ENCODE measurements at regions not wholly inside any gene's neighbourhood (a gene's known extent, or its start where the extent isn't known, plus 50 kb on each side); places are given as distances from the start of the nearest gene placed in this dataset.

- no peak for TF ChIP-seq RFX5 (IDR thresholded peaks at IDR 0.05)
- no peak for TF ChIP-seq TFCP2L1 (CRISPR knock-in tag; IDR thresholded peaks at IDR 0.05)
- TF ChIP-seq ELK1 (IDR thresholded peaks at IDR 0.05; ENCODE audit: low read depth, low read length) = no peak
- TF ChIP-seq HOXB13 (CRISPR knock-in tag; IDR thresholded peaks at IDR 0.05; ENCODE audit: low read depth) = no peak
- TF ChIP-seq CTCF (IDR thresholded peaks at IDR 0.05) = no peak
- TF ChIP-seq, protein P1, sequence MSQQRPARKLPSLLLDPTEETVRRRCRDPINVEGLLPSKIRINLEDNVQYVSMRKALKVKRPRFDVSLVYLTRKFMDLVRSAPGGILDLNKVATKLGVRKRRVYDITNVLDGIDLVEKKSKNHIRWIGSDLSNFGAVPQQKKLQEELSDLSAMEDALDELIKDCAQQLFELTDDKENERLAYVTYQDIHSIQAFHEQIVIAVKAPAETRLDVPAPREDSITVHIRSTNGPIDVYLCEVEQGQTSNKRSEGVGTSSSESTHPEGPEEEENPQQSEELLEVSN (IDR thresholded peaks at IDR 0.05; ENCODE audit: borderline replicate concordance, low read depth) = no peak
- TF ChIP-seq CBX2 (IDR thresholded peaks at IDR 0.05; ENCODE audit: borderline replicate concordance, low read depth) = no peak
- no peak for TF ChIP-seq RCOR1 (IDR thresholded peaks at IDR 0.05; ENCODE audit: low read depth, low read length)
- TF ChIP-seq CBX8 (IDR thresholded peaks at IDR 0.05) = no peak
- TF ChIP-seq, protein P2, sequence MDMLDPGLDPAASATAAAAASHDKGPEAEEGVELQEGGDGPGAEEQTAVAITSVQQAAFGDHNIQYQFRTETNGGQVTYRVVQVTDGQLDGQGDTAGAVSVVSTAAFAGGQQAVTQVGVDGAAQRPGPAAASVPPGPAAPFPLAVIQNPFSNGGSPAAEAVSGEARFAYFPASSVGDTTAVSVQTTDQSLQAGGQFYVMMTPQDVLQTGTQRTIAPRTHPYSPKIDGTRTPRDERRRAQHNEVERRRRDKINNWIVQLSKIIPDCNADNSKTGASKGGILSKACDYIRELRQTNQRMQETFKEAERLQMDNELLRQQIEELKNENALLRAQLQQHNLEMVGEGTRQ (IDR thresholded peaks at IDR 0.05) = no peak
- no peak for TF ChIP-seq ZFP36 (IDR thresholded peaks at IDR 0.05; ENCODE audit: borderline replicate concordance, partially characterized antibody)
- TF ChIP-seq HEYL (CRISPR knock-in tag; IDR thresholded peaks at IDR 0.05) = no peak
- no peak for TF ChIP-seq MYC (IDR thresholded peaks at IDR 0.05; ENCODE audit: borderline replicate concordance, low read length)
- no peak for TF ChIP-seq POLR2A (IDR thresholded peaks at IDR 0.05; ENCODE audit: low read length)
- TF ChIP-seq EHMT2 (IDR thresholded peaks at IDR 0.05; ENCODE audit: low read depth) = no peak
- TF ChIP-seq SMC3 (IDR thresholded peaks at IDR 0.05) = no peak
- TF ChIP-seq MAFK (IDR thresholded peaks at IDR 0.05; ENCODE audit: partially characterized antibody) = no peak
- TF ChIP-seq ESRRA (IDR thresholded peaks at IDR 0.05; ENCODE audit: borderline replicate concordance, low read length) = no peak
- no peak for TF ChIP-seq JUN (IDR thresholded peaks at IDR 0.05)
- ChIA-PET POLR2A (no interaction called here), CTCF (no interaction called here)
- no peak overlapping the region for H3K4me2 ChIP-seq
- WGBS (ENCODE audit: missing lambda C conversion rate) = 62% methylated on average over 10 of the region's 10 CpGs
- ATAC-seq = no peak
- H3K4me3 ChIP-seq = no peak overlapping the region
- FAIRE-seq = no peak
- H3K9me3 ChIP-seq = no peaks in the 10 kb centered on the region
- no peak for DNase-seq (ENCODE audit: low read depth in 1 of 2, low spot score in 1 of 2)
- no peak overlapping the region for H3K27ac ChIP-seq
- no peaks in the 10 kb centered on the region for H3K4me1 ChIP-seq
Measured at GRCh38 chr11:92644595-92645445, 324.6 kb upstream of the MTNR1B start.

DNA sequence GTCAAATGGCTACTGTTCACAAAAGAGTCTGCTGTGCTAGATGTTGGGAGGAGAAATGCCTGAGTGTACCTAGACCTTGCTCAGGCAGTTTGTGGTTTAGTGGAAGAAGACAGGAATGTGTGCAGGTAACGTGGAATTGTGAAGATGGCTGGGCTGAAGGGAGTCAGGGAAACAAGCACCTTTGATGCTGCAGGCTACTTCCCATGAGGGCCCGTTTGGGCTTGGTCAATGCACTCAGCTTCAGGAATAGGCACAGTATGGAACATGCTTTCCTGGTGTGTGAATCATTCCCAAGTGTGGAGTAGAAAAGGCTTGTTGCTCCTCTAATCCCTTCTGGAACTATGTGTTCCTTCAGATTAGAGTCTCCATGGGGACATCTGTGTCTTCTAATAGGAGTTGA lies 318.3 kb upstream of the MTNR1B start:
- TF ChIP-seq MYC (IDR thresholded peaks at IDR 0.05; ENCODE audit: borderline replicate concordance, low read length) = no peak
- no peak for TF ChIP-seq ELK1 (IDR thresholded peaks at IDR 0.05; ENCODE audit: low read depth, low read length)
- no peak for TF ChIP-seq CEBPB (IDR thresholded peaks at IDR 0.05)
- TF ChIP-seq RFX5 (IDR thresholded peaks at IDR 0.05) = no peak
- TF ChIP-seq EHMT2 (IDR thresholded peaks at IDR 0.05; ENCODE audit: low read depth) = no peak
- no peak for TF ChIP-seq NR3C1 (IDR thresholded peaks at IDR 0.05)
- no peak for TF ChIP-seq KDM1A (IDR thresholded peaks at IDR 0.05; ENCODE audit: low read depth)
- TF ChIP-seq NFE2L2 (conservative IDR thresholded peaks at IDR 0.05; ENCODE audit: low read length) = no peak
- no peak for TF ChIP-seq RCOR1 (IDR thresholded peaks at IDR 0.05; ENCODE audit: low read depth, low read length)
- TF ChIP-seq FOSL2 (IDR thresholded peaks at IDR 0.05) = no peak
- TF ChIP-seq FOSL2 (CRISPR knock-in tag; IDR thresholded peaks at IDR 0.05) = no peak
- no peak for TF ChIP-seq ZNF302 (CRISPR knock-in tag; IDR thresholded peaks at IDR 0.05)
- TF ChIP-seq BHLHE40 (IDR thresholded peaks at IDR 0.05; ENCODE audit: low read depth, low read length) = no peak
- TF ChIP-seq JUN (IDR thresholded peaks at IDR 0.05) = no peak
- 8% methylated on average over 2 of the region's 2 CpGs for WGBS (ENCODE audit: missing lambda C conversion rate)
- FAIRE-seq = no peak
- no peak for ATAC-seq
- no peak overlapping the region for H3K27ac ChIP-seq
- no peak overlapping the region for H3K4me3 ChIP-seq
- H3K4me1 ChIP-seq = no peaks in the 10 kb centered on the region
- no peak for DNase-seq (ENCODE audit: low read depth in 1 of 2, low spot score in 1 of 2)
- H3K9me3 ChIP-seq = no peaks in the 10 kb centered on the region
- H3K4me2 ChIP-seq = no peak overlapping the region
- CTCF ChIA-PET = no interaction called here
- POLR2A ChIA-PET = no interaction called here
